GM21576 (cell line): ENCODE measurements at regions not wholly inside any gene's neighbourhood (a gene's known extent, or its start where the extent isn't known, plus 50 kb on each side); places are given as distances from the start of the nearest gene placed in this dataset.
"Not testable (repeated sequence)": the region's sequence is repeated elsewhere in the genome, so short reads cannot be mapped to it uniquely, and the experiment has no call there.

Experiments
- ATAC-seq: cut with Tn5 transposase; IDR thresholded peaks from one replicate; pipeline ENCODE4 v1.9.1; 2021; ENCODE audit warnings: mild to moderate bottlenecking, moderate library complexity; ENCODE audit not compliant: unreplicated experiment

GRCh38 chr9:94183240-94183999, 75.7 kb upstream of the ZNF169 start:
- no peak for ATAC-seq

GRCh38 chr9:94188246-94188645, 70.9 kb upstream of the ZNF169 start:
- ATAC-seq = no peak

GRCh38 chr9:94191706-94192105, 67.4 kb upstream of the ZNF169 start:
- ATAC-seq = not testable (repeated sequence)

GRCh38 chr9:94198414-94198813, 60.7 kb upstream of the ZNF169 start:
- no peak for ATAC-seq

- no peak for ATAC-seq
Measured at GRCh38 chr9:94199776-94200175, 59.3 kb upstream of the ZNF169 start.

GRCh38 chr9:94204174-94204573, 54.9 kb upstream of the ZNF169 start:
- no peak for ATAC-seq

GRCh38 chr9:94207781-94208180, 51.3 kb upstream of the ZNF169 start:
- no peak for ATAC-seq
